Esophagus squamous epithelium (tissue), 5 donors: ENCODE measurements at regions not wholly inside any gene's neighbourhood (a gene's known extent, or its start where the extent isn't known, plus 50 kb on each side); places are given as distances from the start of the nearest gene placed in this dataset.
"Not testable (repeated sequence)": the region's sequence is repeated elsewhere in the genome, so short reads cannot be mapped to it uniquely, and the experiment has no call there.

Experiments
- DNase-seq: peaks from one replicate; lab custom pipeline; 2025; lab: John Stamatoyannopoulos, UW
- H3K27ac ChIP-seq, 4 donors: fragments of 200-600 bp; sonication (generic); one replicate each; pipeline ENCODE4 v1.5.1; 2016 to 2019; ENCODE audit warnings: mild to moderate bottlenecking in 1 of 4
- H3K27me3 ChIP-seq, 4 donors: fragments of 200-600 bp; sonication (generic); 1 replicate in 3 of 4; 2 replicates in 1 of 4; pipeline versions ENCODE4 v1.5.1 to v1.6.0; 2017 to 2021; ENCODE audit warnings: antibody characterized with exemption in 1 of 4
- H3K36me3 ChIP-seq, 3 donors: fragments of 200-600 bp; sonication (generic); one replicate each; pipeline ENCODE4 v1.5.1; 2016 to 2019
- H3K4me1 ChIP-seq, 3 donors: fragments of 200-600 bp; sonication (generic); one replicate each; pipeline ENCODE4 v1.5.1; 2017 to 2019
- H3K4me3 ChIP-seq, 4 donors: fragments of 200-600 bp; sonication (generic); 1 replicate in 3 of 4; 2 replicates in 1 of 4; pipeline ENCODE4 v1.5.1; 2016 to 2019; ENCODE audit warnings: mild to moderate bottlenecking in 2 of 4, moderate library complexity in 1 of 4
- H3K9me3 ChIP-seq, 3 donors: fragments of 200-600 bp; sonication (generic); one replicate each; pipeline ENCODE4 v1.5.1; 2016 to 2019
- CTCF ChIP-seq, 6 experiments: fragments of 450-650 bp in 4 of 6; fragments of 200-600 bp in 2 of 6; sonication (generic) in 2 of 6; IDR thresholded peaks; one replicate each; pipeline ENCODE4 v1.5.1; 2016 to 2019; ENCODE audit warnings: antibody characterized with exemption in 6 of 6, mild to moderate bottlenecking in 4 of 6, moderate library complexity in 4 of 6
- POLR2A ChIP-seq, 4 donors: fragments of 450-650 bp; IDR thresholded peaks; one replicate each; pipeline ENCODE4 v1.6.1; 2017; ENCODE audit warnings: antibody characterized with exemption in 4 of 4, mild to moderate bottlenecking in 4 of 4, moderate library complexity in 3 of 4
- WGBS, 2 donors: methylation state at CpG; one replicate each; pipeline ENCODE4 v1.1.5; 2018; 5-methylcytosine and 5-hydroxymethylcytosine counted together
- intact Hi-C: fragments of 100-400 bp; cut with DNase I; formaldehyde crosslinking; loops from one replicate; pipeline ENCODE4 v1.15.0; 2022
- donor health status: DM: yes; HTN: yes; CAD: no.

DNA sequence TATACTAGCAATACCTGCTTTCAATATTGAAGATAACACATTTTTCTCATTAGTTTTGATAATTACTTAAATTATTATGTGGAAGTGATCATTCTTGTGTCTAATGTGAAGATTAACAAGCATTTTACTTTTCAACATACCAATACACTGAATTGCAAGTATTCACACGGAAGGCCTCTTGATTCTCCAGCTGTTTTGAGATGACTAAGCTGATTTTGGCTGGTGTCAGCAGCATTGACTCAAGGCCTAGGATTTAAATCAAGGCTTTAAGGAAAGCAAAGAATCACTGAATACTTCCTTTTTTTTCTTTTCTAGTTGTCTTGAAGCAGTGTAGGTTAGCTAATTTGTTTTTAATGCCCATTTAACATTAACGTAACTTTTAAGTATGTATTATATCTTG lies 373.7 kb downstream of the SRGAP2C start:
- Histone ChIP-seq H3K9me3 (no peaks in the 10 kb centered on the region), H3K4me1 (no peaks in the 10 kb centered on the region), H3K36me3 (no peaks in the 10 kb centered on the region), H3K27me3 (no peaks in the 10 kb centered on the region), H3K4me3 (no peak overlapping the region), H3K27ac (no peak overlapping the region)
- DNase-seq: no peak
- 31 to 43% methylated on average over 2 of the region's 2 CpGs for WGBS, 2 donors
- intact Hi-C loops: no loop called here
- no peak for TF ChIP-seq CTCF (IDR thresholded peaks at IDR 0.05)
- no peak for TF ChIP-seq POLR2A (IDR thresholded peaks at IDR 0.05)

- intact Hi-C loops: no loop called here
- TF ChIP-seq CTCF (IDR thresholded peaks at IDR 0.05) (no peak), POLR2A (IDR thresholded peaks at IDR 0.05) (no peak)
- 54 to 62% methylated on average over 4 of the region's 4 CpGs for WGBS, 2 donors
These were observed 381.6 kb downstream of the SRGAP2C start for GRCh38 chr1:121566346-121566745.

DNA sequence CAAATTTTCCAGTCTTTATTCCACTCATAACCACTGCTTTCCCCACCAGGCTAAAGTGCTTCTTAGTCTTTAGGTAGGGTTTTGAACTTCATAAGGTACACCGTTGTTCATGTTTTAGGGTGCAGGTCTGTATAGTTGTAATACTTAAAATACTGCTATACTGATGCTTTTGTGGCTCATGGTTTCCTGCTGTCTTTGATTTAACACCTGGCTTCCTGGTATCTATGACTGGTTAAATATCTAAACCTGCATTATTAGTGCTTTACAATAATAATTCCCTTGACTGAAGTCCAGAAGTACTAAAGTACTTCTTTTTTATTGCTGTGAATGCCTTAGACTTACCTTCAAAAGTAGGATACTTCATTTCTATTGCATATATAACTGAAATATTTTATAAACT lies 384.7 kb downstream of the SRGAP2C start:
- Histone ChIP-seq H3K27ac (no peak overlapping the region), H3K36me3 (no peaks in the 10 kb centered on the region), H3K27me3 (no peaks in the 10 kb centered on the region), H3K4me1 (no peaks in the 10 kb centered on the region), H3K9me3 (no peaks in the 10 kb centered on the region), H3K4me3 (no peak overlapping the region)
- 62 to 81% methylated on average over 1 of the region's 1 CpG for WGBS, 2 donors
- no peak for TF ChIP-seq POLR2A (IDR thresholded peaks at IDR 0.05)
- no peak for TF ChIP-seq CTCF (IDR thresholded peaks at IDR 0.05)
- no peak for DNase-seq
- intact Hi-C loops: no loop called here

More at GRCh38 chr1:121566346-121566745, 381.6 kb downstream of the SRGAP2C start:
- H3K27me3 ChIP-seq: no peaks in the 10 kb centered on the region
- no peak for DNase-seq
- H3K9me3 ChIP-seq: no peaks in the 10 kb centered on the region
- H3K4me1 ChIP-seq: no peaks in the 10 kb centered on the region
- H3K36me3 ChIP-seq: no peaks in the 10 kb centered on the region
- H3K4me3 ChIP-seq: no peak overlapping the region
- no peak overlapping the region for H3K27ac ChIP-seq

DNA sequence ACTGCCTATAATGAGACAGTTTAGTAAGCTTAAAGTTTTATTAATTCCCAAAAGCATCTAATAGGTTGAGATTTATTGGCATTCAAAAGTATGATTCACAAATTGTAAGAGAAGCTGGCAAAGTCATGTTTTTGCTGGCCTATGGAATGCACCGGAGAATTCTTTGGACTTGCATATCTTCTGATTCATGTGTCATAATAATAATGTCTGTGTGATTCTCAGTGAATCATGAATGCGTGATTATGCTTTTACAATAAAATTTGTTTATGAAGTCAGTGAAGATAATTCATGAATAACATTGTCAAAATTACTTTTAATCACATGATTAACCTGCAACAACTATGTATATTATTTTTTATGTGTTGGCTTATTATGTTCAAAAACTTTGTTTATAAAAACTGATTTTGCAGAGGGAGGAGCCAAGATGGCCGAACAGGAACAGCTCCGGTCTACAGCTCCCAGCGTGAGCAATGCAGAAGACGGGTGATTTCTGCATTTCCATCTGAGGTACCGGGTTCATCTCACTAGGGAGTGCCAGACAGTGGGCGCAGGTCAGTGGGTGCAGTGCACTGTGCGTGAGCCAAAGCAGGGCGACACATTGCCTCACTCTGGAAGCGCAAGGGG lies 389.2 kb downstream of the SRGAP2C start:
- DNase-seq, H3K27me3 ChIP-seq, H3K27ac ChIP-seq, H3K9me3 ChIP-seq, intact Hi-C loops, H3K36me3 ChIP-seq, H3K4me3 ChIP-seq, H3K4me1 ChIP-seq: not testable (repeated sequence)
- 48 to 74% methylated on average over 10 of the region's 11 CpGs for WGBS, 2 donors

DNA sequence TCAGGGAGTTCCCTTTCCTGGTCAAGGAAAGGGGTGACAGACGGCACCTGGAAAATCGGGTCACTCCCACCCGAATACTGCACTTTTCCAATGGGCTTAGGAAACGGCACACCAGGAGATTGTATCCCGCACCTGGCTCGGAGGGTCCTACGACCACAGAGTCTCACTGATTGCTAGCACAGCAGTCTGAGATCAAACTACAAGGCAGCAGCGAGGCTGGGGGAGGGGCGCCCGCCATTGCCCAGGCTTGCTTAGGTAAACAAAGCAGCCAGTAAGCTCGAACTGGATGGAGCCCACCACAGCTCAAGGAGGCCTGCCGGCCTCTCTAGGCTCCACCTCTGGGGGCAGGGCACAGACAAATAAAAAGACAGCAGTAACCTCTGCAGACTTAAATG lies 389.7 kb downstream of the SRGAP2C start:
- H3K4me3 ChIP-seq, H3K9me3 ChIP-seq, H3K4me1 ChIP-seq, H3K36me3 ChIP-seq, H3K27me3 ChIP-seq, DNase-seq, intact Hi-C loops, H3K27ac ChIP-seq: not testable (repeated sequence)
- WGBS, 2 donors: 82 to 94% methylated on average over 4 to 10 of the region's 12 CpGs

DNA sequence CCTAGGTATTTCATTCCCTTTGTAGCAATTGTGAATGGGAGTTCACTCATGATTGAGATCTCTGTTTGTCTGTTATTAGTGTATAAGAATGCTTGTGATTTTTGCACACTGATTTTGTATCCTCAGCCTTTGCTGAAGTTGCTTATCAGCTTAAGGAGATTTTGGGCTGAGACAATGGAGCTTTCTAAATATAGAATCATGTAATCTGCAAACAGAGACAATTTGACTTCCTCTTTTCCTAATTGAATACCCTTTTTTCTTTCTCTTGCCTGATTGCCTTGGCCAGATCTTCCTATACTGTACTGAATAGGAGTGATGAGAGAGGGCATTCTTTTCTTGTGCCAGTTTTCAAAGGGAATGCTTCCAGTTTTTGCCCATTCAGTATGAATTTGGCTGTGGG lies 398.1 kb downstream of the SRGAP2C start:
- DNase-seq, H3K36me3 ChIP-seq, H3K4me1 ChIP-seq, intact Hi-C loops, H3K27me3 ChIP-seq, H3K9me3 ChIP-seq, H3K4me3 ChIP-seq, H3K27ac ChIP-seq: not testable (repeated sequence)
